RWPE2 (cell line): ENCODE measurements at regions not wholly inside any gene's neighbourhood (a gene's known extent, or its start where the extent isn't known, plus 50 kb on each side); places are given as distances from the start of the nearest gene placed in this dataset.

Source experiments
- ATAC-seq: fragments of 200-7000 bp; cut with Tn5 transposase; 3 replicates; pipeline ENCODE4 v1.9.1; 2021; ENCODE audit warnings: low read depth
- DNase-seq: peaks from one replicate; pipeline ENCODE4 v3.0.0-alpha.2; 2020; ENCODE audit warnings: low spot score
- H3K27ac ChIP-seq: fragments of 450-650 bp; 2 replicates; pipeline ENCODE4 v1.5.1; 2017; ENCODE audit warnings: mild to moderate bottlenecking; ENCODE audit not compliant: poor library complexity, severe bottlenecking
- H3K27me3 ChIP-seq: fragments of 250-450 bp; sonication (Bioruptor Pico); 2 replicates; pipeline ENCODE4 v1.5.1; 2021; ENCODE audit warnings: mild to moderate bottlenecking, moderate library complexity; ENCODE audit not compliant: insufficient read depth, poor library complexity, severe bottlenecking
- H3K36me3 ChIP-seq: fragments of 250-450 bp; sonication (Bioruptor Pico); 2 replicates; pipeline ENCODE4 v1.5.1; 2020; ENCODE audit warnings: low read depth, mild to moderate bottlenecking, moderate library complexity
- H3K4me1 ChIP-seq: fragments of 250-450 bp; sonication (Bioruptor Pico); 2 replicates; pipeline ENCODE4 v1.5.1; 2021; ENCODE audit warnings: mild to moderate bottlenecking, moderate library complexity; ENCODE audit not compliant: insufficient read depth, poor library complexity, severe bottlenecking
- H3K4me3 ChIP-seq: fragments of 250-450 bp; sonication (Bioruptor Pico); 2 replicates; pipeline ENCODE4 v1.5.1; 2021; ENCODE audit warnings: mild to moderate bottlenecking, moderate library complexity; ENCODE audit not compliant: severe bottlenecking
- H3K9me3 ChIP-seq: fragments of 250-450 bp; sonication (Bioruptor Pico); 2 replicates; pipeline ENCODE4 v1.5.1; 2021; ENCODE audit warnings: mild to moderate bottlenecking, moderate library complexity; ENCODE audit not compliant: severe bottlenecking
- TF ChIP-seq, protein P1 (sequence below): fragments of 450-650 bp; IDR thresholded peaks from one replicate; pipeline ENCODE4 v1.5.1; 2017; ENCODE audit warnings: mild to moderate bottlenecking, moderate library complexity; ENCODE audit not compliant: poor library complexity, severe bottlenecking

DNA sequence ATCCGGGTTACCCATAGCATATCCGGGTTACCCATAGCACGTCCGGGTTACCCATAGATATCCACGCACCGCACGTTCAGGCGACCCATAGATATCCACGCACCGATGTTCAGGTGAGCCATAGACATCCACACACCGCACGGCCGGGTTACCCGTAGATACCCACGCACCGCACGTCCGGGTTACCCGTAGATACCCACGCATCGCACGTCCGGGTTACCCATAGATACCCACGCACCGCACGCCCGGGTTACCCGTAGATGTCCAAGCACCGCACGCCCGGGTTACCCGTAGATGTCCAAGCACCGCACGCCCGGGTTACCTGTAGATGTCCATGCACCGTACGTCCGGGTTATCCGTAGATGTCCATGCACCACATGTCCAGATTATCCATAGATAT, 60.3 kb upstream of the SYT1 start:
- no peak overlapping the region for H3K27ac ChIP-seq
- H3K4me1 ChIP-seq = no peaks in the 10 kb centered on the region
- H3K36me3 ChIP-seq = no peaks in the 10 kb centered on the region
- no peak for ATAC-seq
- H3K27me3 ChIP-seq = no peaks in the 10 kb centered on the region
- DNase-seq = peak; percentile 36
- no peaks in the 10 kb centered on the region for H3K9me3 ChIP-seq
- no peak overlapping the region for H3K4me3 ChIP-seq
- TF ChIP-seq, protein P1, sequence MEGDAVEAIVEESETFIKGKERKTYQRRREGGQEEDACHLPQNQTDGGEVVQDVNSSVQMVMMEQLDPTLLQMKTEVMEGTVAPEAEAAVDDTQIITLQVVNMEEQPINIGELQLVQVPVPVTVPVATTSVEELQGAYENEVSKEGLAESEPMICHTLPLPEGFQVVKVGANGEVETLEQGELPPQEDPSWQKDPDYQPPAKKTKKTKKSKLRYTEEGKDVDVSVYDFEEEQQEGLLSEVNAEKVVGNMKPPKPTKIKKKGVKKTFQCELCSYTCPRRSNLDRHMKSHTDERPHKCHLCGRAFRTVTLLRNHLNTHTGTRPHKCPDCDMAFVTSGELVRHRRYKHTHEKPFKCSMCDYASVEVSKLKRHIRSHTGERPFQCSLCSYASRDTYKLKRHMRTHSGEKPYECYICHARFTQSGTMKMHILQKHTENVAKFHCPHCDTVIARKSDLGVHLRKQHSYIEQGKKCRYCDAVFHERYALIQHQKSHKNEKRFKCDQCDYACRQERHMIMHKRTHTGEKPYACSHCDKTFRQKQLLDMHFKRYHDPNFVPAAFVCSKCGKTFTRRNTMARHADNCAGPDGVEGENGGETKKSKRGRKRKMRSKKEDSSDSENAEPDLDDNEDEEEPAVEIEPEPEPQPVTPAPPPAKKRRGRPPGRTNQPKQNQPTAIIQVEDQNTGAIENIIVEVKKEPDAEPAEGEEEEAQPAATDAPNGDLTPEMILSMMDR = no peak
